Calu3 (cell line): ENCODE measurements at regions not wholly inside any gene's neighbourhood (a gene's known extent, or its start where the extent isn't known, plus 50 kb on each side); places are given as distances from the start of the nearest gene placed in this dataset.

Experiments
- BruUV-seq: library from RNA; stranded (reverse); fragments of 400-500 nt; replicated peaks from 2 replicates; lab custom pipeline; 2021; lab: Mats Ljungman, UMichigan
- CTCF ChIA-PET: fragments of 300-600 bp; sonication (Branson Sonifier 250); formaldehyde crosslinking; loops from one replicate; lab custom pipeline; 2022; ENCODE audit warnings: antibody characterized with exemption; lab: Charles Lee
- DNase-seq: peaks from one replicate; pipeline ENCODE4 v3.0.0; 2022
- H3K27ac Mint-ChIP-seq: one replicate; pipeline ENCODE4 v1.8.0; 2022; ENCODE audit warnings: mixed read lengths; ENCODE audit not compliant: unreplicated experiment
- H3K27me3 Mint-ChIP-seq: one replicate; pipeline ENCODE4 v1.8.0; 2022; ENCODE audit warnings: mixed read lengths; ENCODE audit not compliant: unreplicated experiment
- H3K36me3 Mint-ChIP-seq: one replicate; pipeline ENCODE4 v1.8.0; 2022; ENCODE audit warnings: mild to moderate bottlenecking, moderate library complexity, mixed read lengths; ENCODE audit not compliant: insufficient read depth, unreplicated experiment
- H3K4me1 Mint-ChIP-seq: one replicate; pipeline ENCODE4 v1.8.0; 2022; ENCODE audit warnings: mild to moderate bottlenecking, low read depth, mixed read lengths; ENCODE audit not compliant: unreplicated experiment
- H3K4me3 Mint-ChIP-seq: one replicate; pipeline ENCODE4 v1.8.0; 2022; ENCODE audit warnings: mild to moderate bottlenecking, low read depth, moderate library complexity, mixed read lengths; ENCODE audit not compliant: unreplicated experiment
- H3K9me3 Mint-ChIP-seq: one replicate; pipeline ENCODE4 v1.8.0; 2022; ENCODE audit warnings: low read depth, mixed read lengths; ENCODE audit not compliant: unreplicated experiment
- CTCF ChIP-seq: fragments of 200-600 bp; IDR thresholded peaks from one replicate; pipeline ENCODE4 v1.8.0; 2022; ENCODE audit warnings: antibody characterized with exemption; ENCODE audit not compliant: unreplicated experiment
- intact Hi-C: fragments of 100-400 bp; cut with micrococcal nuclease; formaldehyde crosslinking; loops from one replicate; pipeline ENCODE4 v1.10.0; 2022; ENCODE audit not compliant: unreplicated experiment

- no TSS peak for BruUV-seq
- H3K4me1 Mint-ChIP-seq: no peaks in the 10 kb centered on the region
- CTCF ChIA-PET: no interaction called here
- no peak for TF ChIP-seq CTCF
- no peak overlapping the region for H3K27ac Mint-ChIP-seq
- no peaks in the 10 kb centered on the region for H3K27me3 Mint-ChIP-seq
- DNase-seq: no peak
- intact Hi-C loops: no loop called here
- H3K4me3 Mint-ChIP-seq: no peak overlapping the region
- H3K9me3 Mint-ChIP-seq: no peaks in the 10 kb centered on the region
- H3K36me3 Mint-ChIP-seq: no peaks in the 10 kb centered on the region
Measured at GRCh38 chr11:25602149-25602548, 729.8 kb upstream of the ANO3 start.

GRCh38 chr11:25602959-25603358, 729.0 kb upstream of the ANO3 start:
- Mint-ChIP-seq H3K4me1 (no peaks in the 10 kb centered on the region), H3K27ac (no peak overlapping the region), H3K36me3 (no peaks in the 10 kb centered on the region), H3K9me3 (peaks cover 2% of the 10 kb centered on the region), H3K4me3 (no peak overlapping the region), H3K27me3 (no peaks in the 10 kb centered on the region)
- DNase-seq: no peak
- CTCF ChIA-PET: no interaction called here
- no peak for TF ChIP-seq CTCF
- no TSS peak for BruUV-seq
- intact Hi-C loops: no loop called here

GRCh38 chr11:25612806-25613205, 719.1 kb upstream of the ANO3 start:
- H3K4me1 Mint-ChIP-seq: no peaks in the 10 kb centered on the region
- H3K27ac Mint-ChIP-seq: no peak overlapping the region
- CTCF ChIA-PET: no interaction called here
- no peak overlapping the region for H3K4me3 Mint-ChIP-seq
- no peak for TF ChIP-seq CTCF
- intact Hi-C loops: no loop called here
- peaks cover 10% of the 10 kb centered on the region for H3K9me3 Mint-ChIP-seq
- no TSS peak for BruUV-seq
- no peaks in the 10 kb centered on the region for H3K36me3 Mint-ChIP-seq
- no peak for DNase-seq
- H3K27me3 Mint-ChIP-seq: no peaks in the 10 kb centered on the region

- H3K4me1 Mint-ChIP-seq: no peaks in the 10 kb centered on the region
- no peak for TF ChIP-seq CTCF
- no TSS peak for BruUV-seq
- no peak overlapping the region for H3K4me3 Mint-ChIP-seq
- H3K27ac Mint-ChIP-seq: no peak overlapping the region
- no peaks in the 10 kb centered on the region for H3K27me3 Mint-ChIP-seq
- no peak for DNase-seq
- CTCF ChIA-PET: interaction anchor here (0.6 kb wide), 1 partner anchor 1579 kb away, joined by 3 read pairs; no protein-coding TSS in a partner anchor
- H3K36me3 Mint-ChIP-seq: no peaks in the 10 kb centered on the region
- H3K9me3 Mint-ChIP-seq: peaks cover 10% of the 10 kb centered on the region
- intact Hi-C loops: no loop called here
Measured at GRCh38 chr11:25613451-25613850, 718.5 kb upstream of the ANO3 start.
